ENCODE measurements at regions not wholly inside any gene's neighbourhood (a gene's known extent, or its start where the extent isn't known, plus 50 kb on each side); places are given as distances from the start of the nearest gene placed in this dataset.

- 52 to 61% methylated on average over 13 of the region's 13 CpGs for WGBS, 2 donors
- TF ChIP-seq POLR2A (IDR thresholded peaks at IDR 0.05) (no peak), CTCF (IDR thresholded peaks at IDR 0.05) (no peak)
- DNase-seq (ENCODE audit: low spot score in 2 of 2), result no peak
- intact Hi-C loops (cut with DNase I; ENCODE audit: low total_unique reads), result no loop called here
- no peak overlapping the region for H3K4me3 ChIP-seq (ENCODE audit: low read depth, poor library complexity, severe bottlenecking)
Measured at GRCh38 chr9:119736491-119737454, 367.5 kb upstream of the BRINP1 start.

GRCh38 chr9:119727988-119728387 lies 358.8 kb upstream of the BRINP1 start:
- DNase-seq (ENCODE audit: low spot score in 2 of 2), result no peak
- TF ChIP-seq CTCF (IDR thresholded peaks at IDR 0.05), result no peak
- no peak for TF ChIP-seq POLR2A (IDR thresholded peaks at IDR 0.05)
- intact Hi-C loops (cut with DNase I; ENCODE audit: low total_unique reads), result no loop called here
- 56 to 57% methylated on average over 5 of the region's 5 CpGs for WGBS, 2 donors
- H3K4me3 ChIP-seq (ENCODE audit: low read depth, poor library complexity, severe bottlenecking), result no peak overlapping the region

GRCh38 chr9:119726035-119726434 lies 356.8 kb upstream of the BRINP1 start:
- intact Hi-C loops (cut with DNase I; ENCODE audit: low total_unique reads), result no loop called here
- TF ChIP-seq POLR2A (IDR thresholded peaks at IDR 0.05), result no peak
- WGBS, 2 donors, result 77 to 79% methylated on average over 3 of the region's 3 CpGs
- no peak overlapping the region for H3K4me3 ChIP-seq (ENCODE audit: low read depth, poor library complexity, severe bottlenecking)
- no peak for DNase-seq (ENCODE audit: low spot score in 2 of 2)

- intact Hi-C loops (cut with DNase I; ENCODE audit: low total_unique reads), result no loop called here
- no peak overlapping the region for H3K4me3 ChIP-seq (ENCODE audit: low read depth, poor library complexity, severe bottlenecking)
- WGBS, 2 donors, result 25 to 39% methylated on average over 2 of the region's 2 CpGs
- TF ChIP-seq CTCF (IDR thresholded peaks at IDR 0.05) (no peak), POLR2A (IDR thresholded peaks at IDR 0.05) (no peak)
- DNase-seq (ENCODE audit: low spot score in 2 of 2), result no peak
Measured at GRCh38 chr9:119722384-119722783, 353.1 kb upstream of the BRINP1 start.

GRCh38 chr9:119712325-119712724 lies 343.1 kb upstream of the BRINP1 start:
- TF ChIP-seq CTCF (IDR thresholded peaks at IDR 0.05), result no peak
- no peak for TF ChIP-seq POLR2A (IDR thresholded peaks at IDR 0.05)
- 88 to 90% methylated on average over 1 of the region's 1 CpG for WGBS, 2 donors

GRCh38 chr9:119709431-119709830 lies 340.2 kb upstream of the BRINP1 start:
- TF ChIP-seq POLR2A (IDR thresholded peaks at IDR 0.05), result no peak
- 68 to 80% methylated on average over 2 of the region's 2 CpGs for WGBS, 2 donors
- intact Hi-C loops (cut with DNase I; ENCODE audit: low total_unique reads), result no loop called here
- DNase-seq (ENCODE audit: low spot score in 2 of 2), result no peak
- H3K4me3 ChIP-seq (ENCODE audit: low read depth, poor library complexity, severe bottlenecking), result no peak overlapping the region

More at GRCh38 chr9:119712325-119712724, 343.1 kb upstream of the BRINP1 start:
- DNase-seq (ENCODE audit: low spot score in 2 of 2), result no peak
- intact Hi-C loops (cut with DNase I; ENCODE audit: low total_unique reads), result no loop called here
- no peak overlapping the region for H3K4me3 ChIP-seq (ENCODE audit: low read depth, poor library complexity, severe bottlenecking)

All from lower leg skin (tissue), 4 donors.